ENCODE measurements at regions not wholly inside any gene's neighbourhood (a gene's known extent, or its start where the extent isn't known, plus 50 kb on each side); places are given as distances from the start of the nearest gene placed in this dataset.
"Not testable (repeated sequence)": the region's sequence is repeated elsewhere in the genome, so short reads cannot be mapped to it uniquely, and the experiment has no call there.

DNA sequence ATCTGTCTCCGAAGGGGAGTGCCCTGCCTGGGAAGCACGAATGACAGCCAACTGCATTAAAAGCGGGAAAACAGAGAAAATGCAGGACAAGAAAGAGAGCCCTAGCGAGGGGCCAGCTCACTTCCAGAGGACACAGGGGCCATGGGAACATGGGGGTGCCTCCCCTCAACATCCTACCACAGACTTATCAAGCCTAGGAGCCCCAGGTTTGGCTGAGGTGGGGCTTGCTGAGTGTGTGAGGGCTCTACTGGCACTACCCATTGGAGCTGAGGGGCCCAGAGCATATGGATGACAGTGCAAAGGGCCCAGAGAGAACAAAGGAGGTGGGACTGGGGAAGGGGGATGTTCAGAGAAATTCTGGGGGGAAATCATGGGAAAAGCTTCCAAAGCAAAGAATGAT, 101.8 kb downstream of the PJA1 start:
- Histone ChIP-seq H3K9me3 (peaks cover 0 to 4% (median 0%) of the 10 kb centered on the region in 11 donors), H3K27me3 (peaks cover 0 to 23% (median 0%) of the 10 kb centered on the region in 7 donors)
- TF ChIP-seq, protein P1, sequence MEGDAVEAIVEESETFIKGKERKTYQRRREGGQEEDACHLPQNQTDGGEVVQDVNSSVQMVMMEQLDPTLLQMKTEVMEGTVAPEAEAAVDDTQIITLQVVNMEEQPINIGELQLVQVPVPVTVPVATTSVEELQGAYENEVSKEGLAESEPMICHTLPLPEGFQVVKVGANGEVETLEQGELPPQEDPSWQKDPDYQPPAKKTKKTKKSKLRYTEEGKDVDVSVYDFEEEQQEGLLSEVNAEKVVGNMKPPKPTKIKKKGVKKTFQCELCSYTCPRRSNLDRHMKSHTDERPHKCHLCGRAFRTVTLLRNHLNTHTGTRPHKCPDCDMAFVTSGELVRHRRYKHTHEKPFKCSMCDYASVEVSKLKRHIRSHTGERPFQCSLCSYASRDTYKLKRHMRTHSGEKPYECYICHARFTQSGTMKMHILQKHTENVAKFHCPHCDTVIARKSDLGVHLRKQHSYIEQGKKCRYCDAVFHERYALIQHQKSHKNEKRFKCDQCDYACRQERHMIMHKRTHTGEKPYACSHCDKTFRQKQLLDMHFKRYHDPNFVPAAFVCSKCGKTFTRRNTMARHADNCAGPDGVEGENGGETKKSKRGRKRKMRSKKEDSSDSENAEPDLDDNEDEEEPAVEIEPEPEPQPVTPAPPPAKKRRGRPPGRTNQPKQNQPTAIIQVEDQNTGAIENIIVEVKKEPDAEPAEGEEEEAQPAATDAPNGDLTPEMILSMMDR (IDR thresholded peaks at IDR 0.05), result no peak

GRCh38 chrX:69062493-69062892, 102.8 kb downstream of the PJA1 start:
- TF ChIP-seq, protein P1 (IDR thresholded peaks at IDR 0.05), result no peak
- ATAC-seq (no peak), DNase-seq (no peak)
- Histone ChIP-seq H3K4me1 (peaks cover 0 to 6% (median 0%) of the 10 kb centered on the region in 9 donors), H3K4me3 (no peak overlapping the region), H3K36me3 (no peaks in the 10 kb centered on the region), H3K9me3 (peaks cover 0 to 4% (median 0%) of the 10 kb centered on the region in 11 donors), H3K27ac (no peak overlapping the region), H3K27me3 (peaks cover 0 to 14% (median 0%) of the 10 kb centered on the region in 7 donors)
- intact Hi-C loops (cut with DNase I), result loop anchor here in 6 of 10 donors (5.0 to 10.0 kb wide), 6 partner anchors 148 to 322 kb away; partner anchors contain the start of gene EFNB1 (in 4 of the 6)
- 90 to 91% methylated on average over 4 of the region's 4 CpGs for WGBS, 2 donors

More for the DNA sequence above, 101.8 kb downstream of the PJA1 start:
- no peak for ATAC-seq
- WGBS, 2 donors, result 90 to 96% methylated on average over 4 of the region's 4 CpGs
- Histone ChIP-seq H3K36me3 (no peaks in the 10 kb centered on the region), H3K4me1 (peaks cover 0 to 6% (median 0%) of the 10 kb centered on the region in 9 donors), H3K4me3 (no peak overlapping the region), H3K27ac (no peak overlapping the region)
- no peak for DNase-seq
- intact Hi-C loops (cut with DNase I), result loop anchor here in 6 of 10 donors (5.0 to 10.0 kb wide), 6 partner anchors 149 to 321 kb away; partner anchors contain the start of gene EFNB1 (in 4 of the 6)

DNA sequence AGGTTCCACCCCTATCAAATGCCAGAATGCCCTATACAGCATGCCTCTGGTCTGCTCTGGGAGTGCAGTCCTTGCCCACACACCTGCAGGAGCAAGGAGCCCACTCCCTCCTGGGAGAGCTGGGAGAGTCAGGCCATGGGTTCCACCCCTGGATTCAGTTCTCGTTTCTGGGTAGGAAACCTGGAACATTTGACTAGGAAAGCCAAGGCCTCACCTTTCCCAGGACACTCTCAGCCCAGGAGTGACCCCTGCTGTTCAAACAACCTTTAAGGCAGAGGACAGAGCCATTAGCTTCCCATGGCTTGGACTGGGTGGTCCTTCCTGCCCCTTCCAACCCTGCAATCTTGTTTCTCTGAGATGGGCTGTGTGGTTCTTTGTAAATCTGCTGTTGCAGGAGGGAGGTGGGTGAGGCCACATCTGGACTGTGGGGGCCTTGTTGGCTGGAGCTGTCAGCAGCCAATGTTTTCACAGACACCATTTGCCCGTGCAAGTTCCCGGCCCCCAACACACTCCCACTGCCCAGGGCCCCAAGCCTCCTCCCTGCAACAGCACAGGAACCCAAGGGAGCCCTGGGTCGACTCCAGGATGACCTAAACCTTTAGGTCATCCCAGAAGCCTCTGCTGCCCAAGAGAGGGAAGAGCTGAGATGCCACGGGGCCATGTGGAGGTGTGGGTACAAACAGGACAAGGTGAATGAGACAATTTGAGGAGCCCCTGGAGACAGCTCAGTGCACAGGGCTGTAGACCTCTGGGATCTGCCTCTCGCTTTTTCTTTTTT, 104.4 kb downstream of the PJA1 start:
- 47 to 61% methylated on average over 6 of the region's 6 CpGs for WGBS, 2 donors
- peak; percentile 79 to 89 (median 82) for ATAC-seq
- Histone ChIP-seq H3K4me1 (peaks cover 0 to 6% (median 0%) of the 10 kb centered on the region in 9 donors), H3K4me3 (no peak overlapping the region), H3K27ac (no peak overlapping the region), H3K36me3 (no peaks in the 10 kb centered on the region), H3K27me3 (peaks cover 0 to 8% (median 0%) of the 10 kb centered on the region in 7 donors), H3K9me3 (peaks cover 0 to 4% (median 0%) of the 10 kb centered on the region in 11 donors)
- DNase-seq, result peak; percentile 22 to 60
- intact Hi-C loops (cut with DNase I), result loop anchor here (1.0 to 10.0 kb wide), 9 partner anchors 146 to 324 kb away; partner anchors contain the start of gene EFNB1 (in 6 of the 10)
- TF ChIP-seq, protein P1 (IDR thresholded peaks at IDR 0.05), result peak in 8 of 9 donors; percentile 18 to 67 (median 56)

DNA sequence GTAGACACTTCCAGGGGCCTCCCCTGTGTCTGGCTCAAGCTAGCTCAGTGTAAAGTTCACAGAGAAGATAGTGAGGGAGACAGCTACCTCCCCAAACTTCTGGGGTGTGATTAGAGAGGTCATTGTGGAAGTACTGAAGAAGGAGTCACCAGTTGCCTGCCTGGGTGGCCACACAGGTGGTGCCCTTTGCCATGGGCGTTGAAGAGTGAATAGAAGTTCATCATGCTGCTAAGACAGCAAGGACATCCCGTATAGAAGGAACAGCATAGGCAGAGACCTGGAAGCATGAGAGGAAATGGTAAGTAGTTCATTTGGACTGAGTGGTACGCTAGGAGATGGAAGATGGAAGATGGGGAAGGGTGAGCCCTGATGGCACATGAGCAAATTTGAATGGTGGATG, 110.1 kb downstream of the PJA1 start:
- peaks cover 0 to 3% (median 0%) of the 10 kb centered on the region in 7 donors for H3K27me3 ChIP-seq
- 90 to 93% methylated on average over 3 of the region's 3 CpGs for WGBS, 2 donors
- no peaks in the 10 kb centered on the region for H3K36me3 ChIP-seq
- no peaks in the 10 kb centered on the region for H3K9me3 ChIP-seq
- no peak for ATAC-seq
- intact Hi-C loops (cut with DNase I), result loop anchor here in 1 of 10 donors (10.0 kb wide), 1 partner anchor 510 kb away; no protein-coding TSS in a partner anchor
- TF ChIP-seq, protein P1 (IDR thresholded peaks at IDR 0.05), result no peak
- no peak overlapping the region for H3K27ac ChIP-seq
- DNase-seq, result no peak
- no peak overlapping the region for H3K4me3 ChIP-seq
- H3K4me1 ChIP-seq, result peaks cover 0 to 1% (median 0%) of the 10 kb centered on the region in 9 donors

DNA sequence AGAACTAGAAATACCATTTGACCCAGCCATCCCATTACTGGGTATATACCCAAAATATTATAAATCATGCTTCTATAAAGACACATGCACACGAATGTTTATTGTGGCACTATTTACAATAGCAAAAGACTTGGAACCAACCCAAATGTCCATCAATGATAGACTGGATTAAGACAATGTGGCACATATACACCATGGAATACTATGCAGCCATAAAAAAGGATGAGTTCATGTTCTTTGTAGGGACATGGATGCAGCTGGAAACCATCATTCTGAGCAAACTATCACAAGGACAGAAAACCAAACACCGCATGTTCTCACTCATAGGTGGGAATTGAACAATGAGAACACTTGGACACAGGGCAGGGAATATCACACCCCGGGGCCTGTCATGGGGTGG, 110.8 kb downstream of the PJA1 start:
- 98 to 99% methylated on average over 2 to 3 of the region's 3 CpGs for WGBS, 2 donors
- H3K4me3 ChIP-seq, H3K27ac ChIP-seq, H3K27me3 ChIP-seq, H3K4me1 ChIP-seq, ATAC-seq, H3K36me3 ChIP-seq, H3K9me3 ChIP-seq, DNase-seq: not testable (repeated sequence)
- intact Hi-C loops (cut with DNase I), result loop anchor here in 1 of 10 donors (10.0 kb wide), 1 partner anchor 510 kb away; no protein-coding TSS in a partner anchor

Measured in heart right ventricle (tissue), 16 donors.